Myocyte (in vitro differentiated cells): ENCODE measurements at regions not wholly inside any gene's neighbourhood (a gene's known extent, or its start where the extent isn't known, plus 50 kb on each side); places are given as distances from the start of the nearest gene placed in this dataset.
"Not testable (repeated sequence)": the region's sequence is repeated elsewhere in the genome, so short reads cannot be mapped to it uniquely, and the experiment has no call there.

Experiments used
- DNase-seq: peaks from one replicate; pipeline ENCODE4 v3.0.0-alpha.2; 2012; ENCODE audit warnings: low read depth

DNA sequence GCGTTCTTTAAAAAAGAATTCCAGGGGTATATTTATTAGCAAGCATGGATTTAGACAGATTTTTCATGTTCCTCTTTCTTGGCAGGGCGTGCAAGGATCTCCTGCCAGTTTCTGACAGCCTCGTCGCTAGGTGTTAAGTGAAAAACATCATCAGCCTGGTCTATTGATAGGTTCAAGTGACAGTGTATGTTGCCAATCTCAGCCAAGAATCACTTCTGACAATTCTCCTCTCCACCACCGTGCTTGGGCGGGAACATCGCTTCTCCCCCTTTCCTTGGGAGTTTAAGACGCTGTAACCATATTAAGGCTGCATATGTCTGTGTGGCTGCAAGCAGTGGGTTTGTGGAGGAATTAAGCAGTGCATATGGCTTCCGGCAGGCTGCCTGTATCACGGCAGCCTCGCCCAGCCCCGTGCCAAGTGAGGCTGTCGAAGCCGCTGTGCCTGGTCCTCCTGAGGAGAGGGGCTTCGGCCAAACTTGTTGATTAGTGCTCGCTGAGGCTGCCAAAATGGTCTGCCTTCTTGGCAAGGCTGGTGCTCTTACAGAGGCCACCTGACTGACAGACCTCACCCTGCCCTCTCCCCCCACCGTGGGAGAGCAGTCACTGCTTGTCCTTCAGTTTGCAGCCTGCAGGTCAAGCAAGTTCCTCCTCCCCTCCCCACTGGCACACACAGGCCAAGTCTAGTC, 132.2 kb upstream of the MPHOSPH6 start:
- no peak for DNase-seq

- DNase-seq, result no peak
Observed at GRCh38 chr16:82301146-82301755, 131.2 kb upstream of the MPHOSPH6 start.

GRCh38 chr16:82300374-82300951, 130.4 kb upstream of the MPHOSPH6 start:
- no peak for DNase-seq

DNA sequence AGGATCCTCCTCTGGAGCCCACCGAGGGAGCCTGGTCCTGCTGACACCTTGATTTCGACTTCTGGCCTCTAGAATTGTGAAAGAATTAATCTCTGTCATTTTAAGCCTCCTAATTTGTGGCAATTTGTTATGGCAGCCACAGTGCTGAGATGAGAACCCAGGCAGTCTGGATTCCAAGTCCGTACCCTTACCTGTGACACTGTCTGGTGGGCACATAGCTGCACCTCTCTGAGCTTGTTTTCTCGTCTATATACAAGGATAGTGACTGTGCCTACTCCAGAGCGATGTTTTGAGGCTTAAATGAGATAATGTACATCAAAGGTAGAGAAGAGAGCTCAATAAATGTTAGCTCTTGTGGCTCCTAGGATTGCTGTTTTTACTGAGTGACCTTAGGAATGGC, 128.4 kb upstream of the MPHOSPH6 start:
- no peak for DNase-seq

DNA sequence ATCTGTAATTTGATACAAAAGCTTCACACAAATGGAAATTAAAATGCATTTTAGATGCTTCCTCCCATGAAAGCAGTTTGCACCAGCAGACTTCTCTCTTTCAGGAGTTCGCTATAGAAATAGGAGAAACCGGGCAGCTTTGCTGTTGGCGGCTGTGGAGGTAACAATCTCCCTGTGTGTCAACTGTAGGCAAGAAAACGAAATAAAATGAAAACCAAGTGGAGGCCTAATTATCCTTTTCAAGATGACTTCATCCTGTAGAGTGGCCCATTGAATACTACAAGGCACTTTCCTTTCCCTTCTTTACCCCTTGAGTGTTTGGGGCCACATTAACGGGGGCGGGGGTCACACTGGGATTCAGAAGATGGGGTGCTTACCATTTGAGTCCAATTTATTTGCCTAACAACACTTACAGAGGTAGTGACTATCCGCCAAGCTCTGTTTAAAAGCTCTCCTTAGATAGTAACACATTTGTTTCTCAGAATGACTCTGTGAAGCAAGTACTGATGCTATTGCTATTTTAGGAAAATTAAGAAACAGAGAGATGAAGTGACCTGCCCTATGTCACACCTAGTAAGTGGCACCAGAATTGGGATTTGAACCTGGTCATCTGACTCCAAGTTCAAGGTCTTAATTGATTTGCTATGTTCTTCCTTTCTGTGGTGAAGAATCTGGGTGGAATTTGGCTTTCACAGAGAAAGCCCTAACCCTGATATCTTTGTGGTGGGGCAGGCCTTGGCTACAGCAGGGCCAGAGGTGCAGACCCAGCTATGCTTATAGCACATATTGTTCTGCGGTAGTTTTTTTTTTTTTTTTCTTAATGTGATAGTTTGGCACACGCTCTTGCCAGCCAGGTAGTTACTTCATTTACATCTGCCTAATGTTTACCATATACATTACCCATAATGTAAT, 125.5 kb upstream of the MPHOSPH6 start:
- no peak for DNase-seq

DNA sequence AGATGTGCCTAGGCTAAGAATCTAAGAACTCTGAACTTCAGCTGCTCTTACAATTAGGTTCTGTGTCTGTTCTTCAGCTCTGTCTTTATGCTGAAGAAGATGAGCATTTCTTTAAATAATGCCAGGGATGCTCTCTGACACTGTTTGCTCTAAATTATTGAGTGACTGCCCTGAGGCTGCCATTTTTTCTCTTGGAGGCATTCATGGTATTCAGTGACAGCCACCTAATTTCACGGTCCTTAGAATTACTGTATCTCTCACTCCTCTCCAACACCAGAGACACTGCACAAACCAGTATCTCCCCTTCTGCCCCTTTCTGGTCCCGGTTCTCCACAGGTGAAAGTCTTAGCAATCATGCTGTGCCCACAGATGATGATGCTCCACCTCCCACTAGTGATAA, 123.6 kb upstream of the MPHOSPH6 start:
- no peak for DNase-seq

DNA sequence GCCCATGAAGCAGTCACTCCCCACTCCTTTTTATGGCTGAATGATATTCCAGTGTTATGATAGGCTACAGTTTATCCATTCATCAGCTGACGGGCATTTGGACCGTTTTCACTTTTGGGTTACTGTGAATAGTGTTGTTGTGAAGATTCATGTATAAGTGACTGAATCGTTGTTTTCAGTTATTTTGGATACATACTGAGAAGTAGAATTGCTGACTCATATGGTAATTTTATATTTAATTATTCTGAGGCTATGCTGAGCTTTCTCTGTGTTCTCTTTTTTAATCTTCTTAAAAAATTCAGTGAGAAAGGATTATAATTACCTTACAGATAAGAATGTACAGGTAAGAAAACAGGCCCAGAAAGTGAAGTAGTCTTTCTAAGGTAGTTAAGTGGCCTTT, 117.9 kb upstream of the MPHOSPH6 start:
- DNase-seq, result no peak

GRCh38 chr16:82282662-82283061, 112.6 kb upstream of the MPHOSPH6 start:
- DNase-seq, result no peak

GRCh38 chr16:82281544-82281943, 111.5 kb upstream of the MPHOSPH6 start:
- DNase-seq, result peak; percentile 22

DNA sequence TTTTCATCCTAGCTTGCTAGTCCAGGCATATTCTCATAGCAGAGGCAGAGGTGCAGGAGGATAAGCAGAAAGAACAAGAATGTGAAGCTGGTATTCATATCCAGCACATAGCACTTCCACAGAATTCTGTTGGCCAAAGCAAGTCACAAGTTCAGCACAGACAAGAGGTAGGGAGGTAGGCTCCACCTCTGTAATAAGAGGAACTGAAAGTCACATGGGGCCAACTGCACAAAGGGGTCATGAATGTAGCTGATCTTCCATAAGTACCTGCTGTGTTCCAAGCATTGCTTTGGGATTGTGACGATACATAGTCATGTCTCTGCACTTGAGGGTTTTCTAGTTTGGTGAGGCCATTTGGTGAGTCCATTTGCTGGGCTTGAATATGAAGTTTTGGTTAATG, 110.8 kb upstream of the MPHOSPH6 start:
- DNase-seq, result no peak

GRCh38 chr16:82275349-82275748, 105.3 kb upstream of the MPHOSPH6 start:
- DNase-seq, result not testable (repeated sequence)

- no peak for DNase-seq
Observed at GRCh38 chr16:82271636-82272035, 101.6 kb upstream of the MPHOSPH6 start.

DNA sequence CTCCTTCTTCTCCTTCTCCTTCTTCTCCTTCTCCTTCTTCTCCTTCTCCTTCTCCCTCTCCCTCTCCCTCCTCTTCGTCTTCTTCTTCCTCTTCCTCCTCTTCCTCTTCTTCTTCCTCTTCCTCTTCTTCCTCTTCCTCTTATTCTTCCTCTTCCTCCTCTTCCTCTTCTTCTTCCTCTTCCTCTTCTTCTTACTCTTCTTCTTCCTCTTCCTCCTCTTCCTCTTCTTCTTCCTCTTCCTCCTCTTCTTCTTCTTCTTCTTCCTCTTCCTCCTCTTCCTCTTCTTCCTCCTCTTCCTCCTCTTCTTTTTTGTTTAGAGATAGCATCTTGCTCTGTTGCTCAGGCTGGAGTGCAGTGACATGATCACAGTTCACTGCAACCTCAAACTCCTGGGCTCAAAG, 97.7 kb upstream of the MPHOSPH6 start:
- not testable (repeated sequence) for DNase-seq

DNA sequence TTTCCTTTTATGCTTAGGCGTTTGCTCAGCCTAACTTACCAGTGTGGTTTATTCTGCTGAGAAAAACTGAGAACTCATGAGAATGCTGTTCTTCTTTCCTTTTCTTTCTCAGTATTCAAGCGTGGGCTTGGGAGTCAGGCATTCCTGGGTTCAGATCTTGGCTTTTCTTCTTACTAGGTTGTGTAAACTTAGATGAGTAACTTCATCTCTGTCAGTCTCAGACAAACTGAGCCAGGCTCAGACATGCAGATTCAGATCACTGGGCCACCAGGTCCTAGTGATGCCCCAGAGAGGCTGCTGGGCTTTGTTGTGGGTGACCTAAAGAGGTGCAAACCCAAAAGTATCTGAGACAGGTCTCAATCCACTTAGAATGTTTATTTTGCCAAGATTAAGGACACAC, 95.8 kb upstream of the MPHOSPH6 start:
- no peak for DNase-seq

DNA sequence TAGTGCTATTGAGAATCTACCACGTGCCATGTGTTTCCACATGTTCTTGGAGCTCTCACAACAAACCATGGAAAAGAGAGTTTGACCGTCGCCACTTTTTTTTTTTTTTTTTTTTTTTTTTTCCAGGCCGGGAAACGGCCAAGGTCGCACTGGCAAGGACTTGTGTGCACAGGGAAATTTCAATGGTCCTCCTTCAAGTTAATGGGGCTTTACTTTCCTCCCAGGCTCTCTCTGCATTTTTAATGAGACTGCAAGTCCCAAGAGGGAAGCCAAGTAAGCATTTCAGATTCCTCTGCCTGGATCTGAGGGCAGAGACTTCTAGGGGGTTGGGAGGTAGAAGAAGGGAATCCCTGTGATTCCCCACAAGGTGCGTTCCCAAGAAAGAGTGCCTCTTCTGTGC, 94.7 kb upstream of the MPHOSPH6 start:
- no peak for DNase-seq

- peak; percentile 66 for DNase-seq
Observed at GRCh38 chr16:82263521-82264143, 93.6 kb upstream of the MPHOSPH6 start.

GRCh38 chr16:82262244-82262643, 92.2 kb upstream of the MPHOSPH6 start:
- DNase-seq, result no peak

GRCh38 chr16:82260212-82260795, 90.3 kb upstream of the MPHOSPH6 start:
- no peak for DNase-seq

GRCh38 chr16:82259731-82260130, 89.7 kb upstream of the MPHOSPH6 start:
- no peak for DNase-seq

- DNase-seq, result no peak
Observed at GRCh38 chr16:82257990-82258389, 88.0 kb upstream of the MPHOSPH6 start.

GRCh38 chr16:82252582-82252981, 82.6 kb upstream of the MPHOSPH6 start:
- DNase-seq, result no peak
